Right atrium auricular region (tissue), 2 donors: ENCODE measurements at regions not wholly inside any gene's neighbourhood (a gene's known extent, or its start where the extent isn't known, plus 50 kb on each side); places are given as distances from the start of the nearest gene placed in this dataset.
A peak's percentile ranks its signal among the peaks of the same experiment; 100 is the strongest.

Experiments used
- DNase-seq: peaks from one replicate; pipeline ENCODE4 v3.0.0-alpha.2; 2019; ENCODE audit warnings: low spot score
- H3K27ac ChIP-seq, 2 donors: fragments of 200-600 bp; sonication (generic); 1 replicate in 1 of 2; 2 replicates in 1 of 2; pipeline ENCODE4 v1.5.1; 2016 to 2019
- H3K27me3 ChIP-seq, 2 donors: fragments of 200-600 bp; sonication (generic); one replicate each; pipeline versions ENCODE4 v1.5.1 to v1.6.0; 2017 to 2019
- H3K36me3 ChIP-seq: fragments of 200-600 bp; sonication (generic); one replicate; pipeline ENCODE4 v1.5.1; 2016
- H3K4me1 ChIP-seq, 2 donors: fragments of 200-600 bp; sonication (generic); one replicate each; pipeline versions ENCODE4 v1.5.1 to v1.6.0; 2017 to 2019
- H3K4me3 ChIP-seq, 2 donors: fragments of 200-600 bp; sonication (generic); 1 replicate in 1 of 2; 2 replicates in 1 of 2; pipeline ENCODE4 v1.5.1; 2017 to 2019; ENCODE audit warnings: mild to moderate bottlenecking in 1 of 2, moderate library complexity in 1 of 2
- H3K9me3 ChIP-seq, 2 donors: fragments of 200-600 bp; sonication (generic); one replicate each; pipeline ENCODE4 v1.5.1; 2019
- CTCF ChIP-seq, 2 donors: fragments of 200-600 bp; sonication (generic); IDR thresholded peaks; one replicate each; pipeline ENCODE4 v1.5.1; 2019; ENCODE audit warnings: antibody characterized with exemption in 2 of 2

- no peak for DNase-seq
- Histone ChIP-seq H3K27me3 (no peaks in the 10 kb centered on the region), H3K27ac (no peak overlapping the region), H3K4me3 (no peak overlapping the region), H3K9me3 (no peaks in the 10 kb centered on the region), H3K4me1 (peaks cover 0 to 20% of the 10 kb centered on the region in 2 donors), H3K36me3 (no peaks in the 10 kb centered on the region)
- no peak for TF ChIP-seq CTCF (IDR thresholded peaks at IDR 0.05)
Observed at GRCh38 chr18:46402396-46402795, 254.6 kb downstream of the LOXHD1 start.

GRCh38 chr18:46402945-46403344 lies 254.1 kb downstream of the LOXHD1 start:
- TF ChIP-seq CTCF (IDR thresholded peaks at IDR 0.05), result no peak
- Histone ChIP-seq H3K4me1 (peaks cover 0 to 25% of the 10 kb centered on the region in 2 donors), H3K9me3 (no peaks in the 10 kb centered on the region), H3K4me3 (no peak overlapping the region), H3K27me3 (no peaks in the 10 kb centered on the region), H3K27ac (no peak overlapping the region), H3K36me3 (no peaks in the 10 kb centered on the region)
- DNase-seq, result no peak

GRCh38 chr18:46405832-46406538 lies 251.0 kb downstream of the LOXHD1 start:
- Histone ChIP-seq H3K9me3 (no peaks in the 10 kb centered on the region), H3K27ac (peak overlapping the region in 1 of 2 donors; percentile 92), H3K4me3 (no peak overlapping the region), H3K36me3 (no peaks in the 10 kb centered on the region), H3K4me1 (peaks cover 0 to 48% of the 10 kb centered on the region in 2 donors), H3K27me3 (no peaks in the 10 kb centered on the region)
- no peak for TF ChIP-seq CTCF (IDR thresholded peaks at IDR 0.05)
- no peak for DNase-seq

GRCh38 chr18:46406539-46406932 lies 250.5 kb downstream of the LOXHD1 start:
- H3K4me1 ChIP-seq, result peaks cover 0 to 52% of the 10 kb centered on the region in 2 donors
- no peak for TF ChIP-seq CTCF (IDR thresholded peaks at IDR 0.05)

DNA sequence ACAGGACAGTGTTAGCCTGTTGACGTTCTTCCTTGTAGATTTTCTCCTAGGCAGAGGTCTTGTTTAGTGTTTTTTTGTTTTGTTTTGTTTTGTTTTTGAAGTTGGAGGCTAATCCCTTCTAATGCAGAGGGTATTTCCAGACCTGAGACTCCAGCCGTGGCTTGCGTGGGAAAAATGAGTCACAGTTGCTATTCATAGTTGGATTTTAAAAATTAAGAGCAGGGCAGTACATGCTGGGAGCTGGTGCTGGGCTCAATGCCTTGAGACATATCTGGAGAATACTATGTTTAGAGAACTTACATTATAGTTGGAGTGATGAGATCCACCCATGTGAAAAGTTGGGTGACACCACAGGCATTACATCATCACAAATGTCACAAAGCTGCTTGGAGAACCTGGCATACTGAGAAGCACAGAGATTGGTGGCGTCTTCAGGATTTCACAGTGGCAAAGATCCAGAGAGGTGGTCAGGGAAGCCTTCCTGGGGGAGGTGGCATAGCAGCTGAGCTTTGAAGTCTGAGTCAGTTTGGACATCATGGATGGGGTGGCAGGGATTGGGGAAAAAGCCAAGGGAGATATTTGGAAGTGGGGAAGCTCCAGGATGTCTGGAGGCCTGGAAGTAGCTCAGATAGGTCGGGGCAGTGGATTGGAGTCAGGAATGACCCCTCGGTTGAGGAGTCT lies 249.4 kb downstream of the LOXHD1 start:
- no peak for DNase-seq
- Histone ChIP-seq H3K36me3 (no peaks in the 10 kb centered on the region), H3K4me1 (peaks cover 3 to 63% of the 10 kb centered on the region in 2 donors), H3K9me3 (no peaks in the 10 kb centered on the region), H3K27me3 (no peaks in the 10 kb centered on the region), H3K4me3 (no peak overlapping the region), H3K27ac (peak overlapping the region; percentile 67 to 92)
- no peak for TF ChIP-seq CTCF (IDR thresholded peaks at IDR 0.05)

More at GRCh38 chr18:46406539-46406932, 250.5 kb downstream of the LOXHD1 start:
- H3K36me3 ChIP-seq, result no peaks in the 10 kb centered on the region
- no peak for DNase-seq
- H3K4me3 ChIP-seq, result no peak overlapping the region
- H3K27ac ChIP-seq, result peak overlapping the region; percentile 65 to 92
- no peaks in the 10 kb centered on the region for H3K27me3 ChIP-seq
- H3K9me3 ChIP-seq, result no peaks in the 10 kb centered on the region
